ENCODE measurements at regions not wholly inside any gene's neighbourhood (a gene's known extent, or its start where the extent isn't known, plus 50 kb on each side); places are given as distances from the start of the nearest gene placed in this dataset.

GRCh38 chr3:44048196-44048924, 193.3 kb upstream of the TOPAZ1 start:
- Histone ChIP-seq H3K27me3 (peaks cover 0 to 8% (median 5%) of the 10 kb centered on the region in 3 donors), H3K27ac (no peak overlapping the region), H3K9me3 (no peaks in the 10 kb centered on the region), H3K36me3 (no peaks in the 10 kb centered on the region), H3K4me1 (no peaks in the 10 kb centered on the region), H3K4me3 (no peak overlapping the region)
- TF ChIP-seq EP300 (IDR thresholded peaks at IDR 0.05) (no peak), CTCF (IDR thresholded peaks at IDR 0.05) (no peak), POLR2AphosphoS5 (IDR thresholded peaks at IDR 0.05) (no peak), POLR2A (IDR thresholded peaks at IDR 0.05) (no peak)
- intact Hi-C loops (cut with DNase I; ENCODE audit: low total_unique reads), result no loop called here
- WGBS, 5 donors, result 20 to 51% (median 32%) methylated on average over 3 of the region's 3 CpGs
- DNase-seq, result peak in 1 of 2 donors; percentile 16

GRCh38 chr3:44048949-44049348, 192.7 kb upstream of the TOPAZ1 start:
- intact Hi-C loops (cut with DNase I; ENCODE audit: low total_unique reads), result no loop called here
- Histone ChIP-seq H3K27ac (no peak overlapping the region), H3K36me3 (no peaks in the 10 kb centered on the region), H3K9me3 (no peaks in the 10 kb centered on the region), H3K4me3 (no peak overlapping the region), H3K27me3 (peaks cover 0 to 14% (median 5%) of the 10 kb centered on the region in 3 donors), H3K4me1 (no peaks in the 10 kb centered on the region)
- DNase-seq, result no peak
- 78 to 93% (median 86%) methylated on average over 2 of the region's 2 CpGs for WGBS, 5 donors
- TF ChIP-seq EP300 (IDR thresholded peaks at IDR 0.05), result no peak
- no peak for TF ChIP-seq POLR2AphosphoS5 (IDR thresholded peaks at IDR 0.05)
- TF ChIP-seq CTCF (IDR thresholded peaks at IDR 0.05), result no peak
- TF ChIP-seq POLR2A (IDR thresholded peaks at IDR 0.05), result no peak

GRCh38 chr3:44050101-44050500, 191.6 kb upstream of the TOPAZ1 start:
- H3K4me1 ChIP-seq, result no peaks in the 10 kb centered on the region
- no peaks in the 10 kb centered on the region for H3K36me3 ChIP-seq
- intact Hi-C loops (cut with DNase I; ENCODE audit: low total_unique reads), result no loop called here
- WGBS, 5 donors, result 87 to 94% (median 91%) methylated on average over 8 to 9 of the region's 9 CpGs
- H3K27me3 ChIP-seq, result peaks cover 0 to 15% (median 5%) of the 10 kb centered on the region in 3 donors
- H3K27ac ChIP-seq, result no peak overlapping the region
- no peak overlapping the region for H3K4me3 ChIP-seq
- no peak for TF ChIP-seq POLR2AphosphoS5 (IDR thresholded peaks at IDR 0.05)
- TF ChIP-seq CTCF (IDR thresholded peaks at IDR 0.05), result no peak
- TF ChIP-seq POLR2A (IDR thresholded peaks at IDR 0.05), result no peak
- no peak for TF ChIP-seq EP300 (IDR thresholded peaks at IDR 0.05)
- no peak for DNase-seq
- no peaks in the 10 kb centered on the region for H3K9me3 ChIP-seq

- no peaks in the 10 kb centered on the region for H3K9me3 ChIP-seq
- H3K27me3 ChIP-seq, result peaks cover 0 to 15% (median 5%) of the 10 kb centered on the region in 3 donors
- no peak for DNase-seq
- WGBS, 5 donors, result 71 to 79% (median 74%) methylated on average over 3 of the region's 3 CpGs
- no peak overlapping the region for H3K4me3 ChIP-seq
- no peak overlapping the region for H3K27ac ChIP-seq
- intact Hi-C loops (cut with DNase I; ENCODE audit: low total_unique reads), result no loop called here
- no peaks in the 10 kb centered on the region for H3K36me3 ChIP-seq
- TF ChIP-seq POLR2AphosphoS5 (IDR thresholded peaks at IDR 0.05), result no peak
- no peak for TF ChIP-seq EP300 (IDR thresholded peaks at IDR 0.05)
- TF ChIP-seq CTCF (IDR thresholded peaks at IDR 0.05), result no peak
- no peak for TF ChIP-seq POLR2A (IDR thresholded peaks at IDR 0.05)
- H3K4me1 ChIP-seq, result no peaks in the 10 kb centered on the region
These were observed 190.8 kb upstream of the TOPAZ1 start for GRCh38 chr3:44050867-44051266.

All from stomach (tissue), 8 donors.